GM12864 (cell line): ENCODE measurements at regions not wholly inside any gene's neighbourhood (a gene's known extent, or its start where the extent isn't known, plus 50 kb on each side); places are given as distances from the start of the nearest gene placed in this dataset.

Experiments
- DNase-seq: peaks from one replicate; pipeline ENCODE4 v3.0.0-alpha.2; 2011; ENCODE audit warnings: low read depth
- H3K4me3 ChIP-seq: 2 replicates; pipeline ENCODE4 v1.5.1; 2011; ENCODE audit warnings: mild to moderate bottlenecking, low read depth, low read length, control low read depth
- TF ChIP-seq, protein P1 (sequence below): IDR thresholded peaks from 2 replicates; pipeline ENCODE4 v1.5.1; 2011; ENCODE audit warnings: low read depth, mild to moderate bottlenecking, moderate library complexity, low read length, control low read depth, inconsistent platforms; ENCODE audit errors: missing control alignments

DNA sequence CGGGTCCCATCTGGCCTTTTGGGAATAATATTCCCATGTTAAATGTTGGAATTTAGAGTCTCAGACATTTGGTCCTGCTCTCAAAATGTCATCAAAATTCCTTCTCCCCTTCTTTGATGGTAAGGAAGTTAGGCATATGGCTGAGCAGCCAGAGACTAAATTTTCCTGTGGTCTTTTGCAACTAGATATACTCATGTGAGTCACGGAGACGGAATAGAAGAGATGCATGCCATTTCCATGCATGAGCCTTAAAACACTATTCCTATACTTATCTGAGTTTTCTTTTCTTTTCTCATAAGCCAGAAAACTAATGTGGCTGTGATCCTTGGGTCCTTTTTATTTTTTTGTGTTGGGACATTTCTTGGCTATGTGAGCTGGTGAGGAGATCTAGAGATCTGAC lies 105.3 kb downstream of the NR2F2 start:
- no peak overlapping the region for H3K4me3 ChIP-seq
- TF ChIP-seq, protein P1, sequence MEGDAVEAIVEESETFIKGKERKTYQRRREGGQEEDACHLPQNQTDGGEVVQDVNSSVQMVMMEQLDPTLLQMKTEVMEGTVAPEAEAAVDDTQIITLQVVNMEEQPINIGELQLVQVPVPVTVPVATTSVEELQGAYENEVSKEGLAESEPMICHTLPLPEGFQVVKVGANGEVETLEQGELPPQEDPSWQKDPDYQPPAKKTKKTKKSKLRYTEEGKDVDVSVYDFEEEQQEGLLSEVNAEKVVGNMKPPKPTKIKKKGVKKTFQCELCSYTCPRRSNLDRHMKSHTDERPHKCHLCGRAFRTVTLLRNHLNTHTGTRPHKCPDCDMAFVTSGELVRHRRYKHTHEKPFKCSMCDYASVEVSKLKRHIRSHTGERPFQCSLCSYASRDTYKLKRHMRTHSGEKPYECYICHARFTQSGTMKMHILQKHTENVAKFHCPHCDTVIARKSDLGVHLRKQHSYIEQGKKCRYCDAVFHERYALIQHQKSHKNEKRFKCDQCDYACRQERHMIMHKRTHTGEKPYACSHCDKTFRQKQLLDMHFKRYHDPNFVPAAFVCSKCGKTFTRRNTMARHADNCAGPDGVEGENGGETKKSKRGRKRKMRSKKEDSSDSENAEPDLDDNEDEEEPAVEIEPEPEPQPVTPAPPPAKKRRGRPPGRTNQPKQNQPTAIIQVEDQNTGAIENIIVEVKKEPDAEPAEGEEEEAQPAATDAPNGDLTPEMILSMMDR, result no peak
- DNase-seq, result no peak

DNA sequence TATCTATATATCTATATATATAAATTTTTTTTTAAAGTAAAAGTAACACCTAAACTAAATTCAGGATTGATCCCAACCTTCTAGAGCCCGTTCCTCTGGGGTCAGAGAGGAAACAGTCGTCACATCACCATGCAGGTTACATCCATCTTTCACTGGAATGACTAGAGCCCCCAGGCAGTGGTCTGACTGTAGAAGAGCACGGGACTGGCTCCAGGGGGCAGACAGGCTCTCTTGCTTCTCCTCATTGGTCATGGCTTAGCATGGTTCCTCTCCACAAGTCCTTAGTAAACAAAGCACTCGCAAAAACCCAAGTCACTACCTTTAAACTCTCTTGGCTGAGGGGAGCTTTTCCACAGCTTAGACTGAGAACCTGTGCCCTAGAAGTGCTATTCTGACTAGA lies 110.5 kb downstream of the NR2F2 start:
- DNase-seq, result no peak
- TF ChIP-seq, protein P1, result no peak
- H3K4me3 ChIP-seq, result no peak overlapping the region

DNA sequence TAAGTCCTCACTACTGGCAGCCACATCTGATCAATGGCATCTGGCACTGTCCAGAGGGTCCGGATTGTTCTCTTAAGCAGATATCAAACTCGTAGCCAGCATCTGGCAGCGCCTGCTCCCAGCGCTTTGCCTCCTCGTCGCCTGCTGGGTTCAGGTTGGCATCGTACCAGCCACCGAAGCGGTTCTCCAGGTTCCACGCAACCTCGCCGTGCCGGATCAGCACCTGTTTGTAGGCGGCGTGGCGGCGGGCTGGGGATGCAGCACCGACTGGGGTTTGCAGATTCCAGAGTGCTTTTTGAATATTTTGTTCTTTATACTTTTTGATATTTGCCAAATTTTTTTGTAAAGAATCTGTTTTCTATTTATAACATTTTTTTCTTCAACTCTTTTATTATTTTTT lies 111.6 kb downstream of the NR2F2 start:
- no peak for DNase-seq
- TF ChIP-seq, protein P1, result no peak
- H3K4me3 ChIP-seq, result no peak overlapping the region

DNA sequence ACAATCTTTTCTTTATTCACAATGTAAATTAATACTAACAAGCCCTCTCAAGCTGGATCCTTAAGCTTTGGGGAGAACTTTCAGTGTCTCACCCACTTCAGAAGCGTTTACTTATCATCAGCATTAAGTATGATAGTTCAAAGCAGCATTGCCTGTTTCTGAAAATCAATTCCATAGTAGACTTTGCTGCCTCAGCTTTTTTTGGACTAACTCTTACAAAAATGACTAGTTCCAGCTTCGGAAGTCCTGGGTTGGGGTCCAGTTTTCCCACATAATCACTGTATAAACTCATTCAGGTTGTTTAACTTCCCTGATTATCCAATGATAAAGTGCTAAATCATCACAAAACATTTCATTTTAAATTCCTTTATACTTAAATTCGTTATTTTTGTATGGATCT lies 114.4 kb downstream of the NR2F2 start:
- no peak for DNase-seq
- no peak overlapping the region for H3K4me3 ChIP-seq
- TF ChIP-seq, protein P1, result no peak

DNA sequence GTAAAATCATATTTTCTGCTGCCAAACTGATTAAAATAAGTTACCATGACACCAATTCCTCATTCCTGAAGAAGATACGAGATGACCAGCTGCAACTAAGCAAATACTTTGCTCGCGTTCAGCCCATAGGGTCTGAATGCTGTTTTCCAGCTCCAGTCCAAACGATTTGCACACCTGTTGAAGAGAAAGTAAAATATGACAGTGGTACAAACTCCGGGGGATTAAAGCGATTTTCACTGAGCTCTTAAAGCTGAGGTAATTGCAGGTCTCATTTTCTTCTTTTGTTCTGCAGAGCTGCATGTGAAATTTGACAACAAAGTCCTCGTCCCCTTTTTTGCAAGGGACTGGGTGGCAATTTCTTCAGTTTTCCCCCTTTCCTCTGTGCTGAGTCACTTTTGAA lies 118.4 kb downstream of the NR2F2 start:
- no peak for DNase-seq
- H3K4me3 ChIP-seq, result no peak overlapping the region
- TF ChIP-seq, protein P1, result no peak

DNA sequence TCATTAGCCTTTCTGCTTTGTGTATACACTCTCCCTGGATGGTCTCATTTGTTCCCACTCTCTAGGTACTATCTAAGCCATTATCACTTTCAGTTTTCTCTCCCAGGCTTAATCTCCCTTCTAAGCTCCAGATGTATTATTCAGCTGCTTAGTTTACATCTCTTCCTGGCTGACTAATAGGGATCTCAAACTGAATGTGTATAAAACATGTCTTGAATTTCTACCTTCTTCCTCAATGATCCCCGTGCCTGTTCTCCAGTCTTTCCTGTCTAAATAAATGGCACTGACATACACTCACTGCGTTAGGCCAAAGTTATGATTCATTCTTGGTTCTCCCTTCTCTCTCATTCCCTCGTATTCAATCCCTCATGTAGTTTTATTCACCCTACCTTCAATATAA lies 127.3 kb downstream of the NR2F2 start:
- TF ChIP-seq, protein P1, result no peak
- no peak for DNase-seq
- no peak overlapping the region for H3K4me3 ChIP-seq

DNA sequence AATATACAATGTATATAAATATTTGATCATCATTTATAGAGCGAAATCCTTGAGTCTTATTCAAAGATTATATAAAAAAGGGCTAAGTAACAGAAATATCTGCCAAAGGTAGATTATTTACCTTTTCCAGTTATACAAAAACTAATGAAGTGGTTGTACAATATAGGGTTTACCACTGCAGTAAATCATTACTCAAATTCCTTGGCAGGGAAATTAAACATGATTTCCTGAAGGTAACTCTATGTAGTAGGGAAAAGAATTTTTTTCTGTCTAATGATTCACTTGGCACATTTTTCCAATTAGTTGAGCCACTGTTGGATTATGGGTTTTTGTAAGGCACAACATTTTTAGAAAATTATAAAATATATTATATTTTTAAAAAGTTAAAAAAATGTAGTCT lies 129.6 kb downstream of the NR2F2 start:
- no peak overlapping the region for H3K4me3 ChIP-seq
- no peak for DNase-seq
- TF ChIP-seq, protein P1, result no peak
